ENCODE measurements at regions not wholly inside any gene's neighbourhood (a gene's known extent, or its start where the extent isn't known, plus 50 kb on each side); places are given as distances from the start of the nearest gene placed in this dataset.

DNA sequence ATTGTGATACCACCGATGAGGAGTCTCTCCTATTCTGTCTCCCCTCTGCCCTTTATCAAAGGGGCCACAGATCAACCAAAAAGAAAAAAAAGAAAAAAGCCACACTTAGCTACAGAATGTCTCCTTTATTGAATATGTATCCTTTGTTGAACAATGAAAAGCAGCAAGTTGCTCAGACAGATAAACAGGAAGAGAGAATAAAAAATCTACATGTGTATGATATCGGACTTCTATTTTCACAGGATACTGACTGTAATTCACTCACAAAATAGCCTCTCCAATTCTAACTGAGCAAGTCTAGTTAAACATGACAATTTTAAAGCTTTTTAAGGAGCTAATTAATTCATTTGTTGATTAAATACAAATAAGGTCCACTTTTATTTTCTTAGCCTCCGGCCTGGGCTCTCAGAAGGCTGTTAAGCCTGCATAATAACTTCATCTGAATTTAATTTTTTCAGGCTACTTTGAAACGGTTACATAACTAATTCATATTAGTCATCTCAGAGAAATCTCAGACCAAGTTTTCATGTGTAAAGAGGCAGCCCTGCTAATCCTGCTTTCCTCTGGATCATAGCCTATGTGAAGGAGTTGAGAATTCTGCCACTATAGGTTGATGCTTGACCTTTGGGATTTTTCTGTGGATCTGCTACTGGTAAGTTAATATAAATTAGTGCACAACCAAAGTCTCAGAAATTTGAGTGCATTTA lies 304.1 kb upstream of the NR5A2 start:
- TF ChIP-seq, protein P1, sequence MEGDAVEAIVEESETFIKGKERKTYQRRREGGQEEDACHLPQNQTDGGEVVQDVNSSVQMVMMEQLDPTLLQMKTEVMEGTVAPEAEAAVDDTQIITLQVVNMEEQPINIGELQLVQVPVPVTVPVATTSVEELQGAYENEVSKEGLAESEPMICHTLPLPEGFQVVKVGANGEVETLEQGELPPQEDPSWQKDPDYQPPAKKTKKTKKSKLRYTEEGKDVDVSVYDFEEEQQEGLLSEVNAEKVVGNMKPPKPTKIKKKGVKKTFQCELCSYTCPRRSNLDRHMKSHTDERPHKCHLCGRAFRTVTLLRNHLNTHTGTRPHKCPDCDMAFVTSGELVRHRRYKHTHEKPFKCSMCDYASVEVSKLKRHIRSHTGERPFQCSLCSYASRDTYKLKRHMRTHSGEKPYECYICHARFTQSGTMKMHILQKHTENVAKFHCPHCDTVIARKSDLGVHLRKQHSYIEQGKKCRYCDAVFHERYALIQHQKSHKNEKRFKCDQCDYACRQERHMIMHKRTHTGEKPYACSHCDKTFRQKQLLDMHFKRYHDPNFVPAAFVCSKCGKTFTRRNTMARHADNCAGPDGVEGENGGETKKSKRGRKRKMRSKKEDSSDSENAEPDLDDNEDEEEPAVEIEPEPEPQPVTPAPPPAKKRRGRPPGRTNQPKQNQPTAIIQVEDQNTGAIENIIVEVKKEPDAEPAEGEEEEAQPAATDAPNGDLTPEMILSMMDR (IDR thresholded peaks at IDR 0.05 in 4 of 5, conservative IDR thresholded peaks at IDR 0.05 in 1 of 5), result no peak
- TF ChIP-seq POLR2A (IDR thresholded peaks at IDR 0.05), result no peak

Measured in gastrocnemius medialis (tissue), 4 donors.